Coronary artery (tissue), 2 donors: ENCODE measurements at regions not wholly inside any gene's neighbourhood (a gene's known extent, or its start where the extent isn't known, plus 50 kb on each side); places are given as distances from the start of the nearest gene placed in this dataset.

Experiments
- DNase-seq: peaks from one replicate; pipeline ENCODE4 v3.0.0-alpha.2; 2017; ENCODE audit warnings: low spot score
- H3K27ac ChIP-seq, 2 donors: fragments of 200-600 bp; sonication (generic); one replicate each; pipeline ENCODE4 v1.5.1; 2016 to 2019
- H3K4me3 ChIP-seq: fragments of 200-600 bp; sonication (generic); 2 replicates; pipeline ENCODE4 v1.5.1; 2016; ENCODE audit warnings: mild to moderate bottlenecking, moderate library complexity
- CTCF ChIP-seq: fragments of 200-600 bp; sonication (generic); IDR thresholded peaks from one replicate; pipeline ENCODE4 v1.5.1; 2019; ENCODE audit warnings: antibody characterized with exemption

- no peak for TF ChIP-seq CTCF
- H3K27ac ChIP-seq: no peak overlapping the region
- H3K4me3 ChIP-seq: no peak overlapping the region
- no peak for DNase-seq
Measured at GRCh38 chr11:70703141-70704064, 305.1 kb downstream of the CTTN start.

GRCh38 chr11:70705097-70705496 is 306.8 kb downstream of the CTTN start:
- no peak overlapping the region for H3K27ac ChIP-seq
- DNase-seq: no peak
- no peak overlapping the region for H3K4me3 ChIP-seq
- TF ChIP-seq CTCF: no peak

- no peak for DNase-seq
- H3K4me3 ChIP-seq: no peak overlapping the region
- TF ChIP-seq CTCF: no peak
- H3K27ac ChIP-seq: no peak overlapping the region
Measured at GRCh38 chr11:70705930-70706329, 307.6 kb downstream of the CTTN start.

- no peak for DNase-seq
- no peak overlapping the region for H3K27ac ChIP-seq
- TF ChIP-seq CTCF: no peak
- no peak overlapping the region for H3K4me3 ChIP-seq
Measured at GRCh38 chr11:70707821-70708220, 309.5 kb downstream of the CTTN start.

- H3K27ac ChIP-seq: no peak overlapping the region
- no peak for DNase-seq
Measured at GRCh38 chr11:70709596-70709995, 311.3 kb downstream of the CTTN start.

GRCh38 chr11:70710192-70710591 is 311.9 kb downstream of the CTTN start:
- H3K4me3 ChIP-seq: no peak overlapping the region
- no peak overlapping the region for H3K27ac ChIP-seq
- no peak for DNase-seq
- TF ChIP-seq CTCF: no peak

More at GRCh38 chr11:70709596-70709995, 311.3 kb downstream of the CTTN start:
- no peak for TF ChIP-seq CTCF
- H3K4me3 ChIP-seq: no peak overlapping the region

- no peak for TF ChIP-seq CTCF
- H3K4me3 ChIP-seq: no peak overlapping the region
- H3K27ac ChIP-seq: no peak overlapping the region
- DNase-seq: no peak
Measured at GRCh38 chr11:70710601-70711000, 312.3 kb downstream of the CTTN start.
